Left renal cortex interstitium (tissue), 4 donors: ENCODE measurements at regions not wholly inside any gene's neighbourhood (a gene's known extent, or its start where the extent isn't known, plus 50 kb on each side); places are given as distances from the start of the nearest gene placed in this dataset.
"Not testable (repeated sequence)": the region's sequence is repeated elsewhere in the genome, so short reads cannot be mapped to it uniquely, and the experiment has no call there.

Source experiments
- DNase-seq, 4 donors: peaks; one replicate each; pipeline ENCODE4 v3.0.0-alpha.2; 2013; ENCODE audit warnings: low read depth in 4 of 4, low spot score in 2 of 4, missing footprints in 1 of 4

DNA sequence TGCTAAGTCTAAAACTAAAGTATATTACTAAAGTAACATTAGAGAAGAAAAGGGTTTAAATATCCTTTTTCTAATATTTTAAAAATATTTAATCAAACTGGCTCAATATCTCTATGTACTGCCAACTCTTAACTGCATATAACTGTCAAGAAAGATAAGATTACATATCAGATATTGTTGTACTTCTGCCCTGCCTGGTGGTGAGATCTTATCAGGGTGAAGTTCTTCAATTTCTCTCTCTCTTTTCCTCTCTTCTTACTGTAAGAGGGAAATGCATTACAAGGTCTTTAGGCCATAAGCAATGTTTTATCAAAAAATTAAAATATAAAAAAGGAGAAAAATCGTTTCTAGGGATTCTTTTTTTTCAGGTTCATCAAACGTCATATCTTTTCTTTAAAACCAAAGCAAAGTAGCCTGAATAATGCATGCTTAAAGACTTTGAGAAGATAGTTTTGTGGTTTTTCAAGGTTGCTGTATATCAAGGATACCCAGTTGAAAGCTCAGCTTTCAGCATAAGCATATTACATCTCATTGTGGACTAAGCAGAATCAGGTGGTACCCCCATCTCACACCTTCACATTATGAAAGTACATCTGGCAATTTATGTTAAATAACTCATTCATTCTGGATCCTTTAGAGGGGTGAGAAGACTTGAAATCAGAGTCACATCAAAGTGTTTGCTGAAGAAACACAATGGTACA, 1625.7 kb upstream of the SLC10A2 start:
- DNase-seq: no peak

DNA sequence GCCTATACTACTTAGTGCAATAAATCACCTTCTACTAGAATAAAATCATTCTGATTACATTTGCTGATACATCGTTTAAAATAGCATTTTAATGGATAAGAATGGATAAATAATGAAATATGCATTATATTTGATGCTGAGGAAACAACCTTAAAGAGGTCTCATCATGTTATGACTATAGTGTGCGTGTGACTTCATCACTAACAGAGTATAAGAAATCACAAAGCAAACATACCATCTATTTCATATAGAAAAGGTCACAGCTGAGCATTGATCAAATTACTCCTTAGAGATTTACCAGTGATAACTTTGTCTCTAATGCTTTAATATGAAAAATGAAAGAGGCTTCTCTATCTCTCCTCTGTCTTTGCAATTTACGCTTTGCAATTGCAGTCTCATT, 1620.3 kb upstream of the SLC10A2 start:
- no peak for DNase-seq

DNA sequence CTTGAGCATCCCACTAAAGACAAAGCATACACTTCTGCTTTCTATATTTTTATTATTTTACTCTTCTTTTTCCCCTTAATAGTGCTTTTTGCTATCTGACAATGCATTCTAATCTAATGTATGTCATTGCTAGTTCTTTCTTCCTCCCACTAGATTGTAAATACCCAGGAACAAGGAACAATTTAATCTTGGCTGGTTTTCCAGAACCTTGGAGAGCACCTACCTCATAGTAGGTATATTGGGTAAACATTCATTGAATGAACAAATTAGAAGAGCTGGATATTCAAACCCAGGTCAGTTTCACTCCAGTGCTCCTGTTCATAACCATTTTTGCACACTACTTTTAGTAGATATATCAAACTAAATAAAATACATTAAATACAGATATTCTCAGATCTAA, 1617.6 kb upstream of the SLC10A2 start:
- DNase-seq: peak in 1 of 4 donors; percentile 6

GRCh38 chr13:104678161-104678560, 1611.9 kb upstream of the SLC10A2 start:
- no peak for DNase-seq

GRCh38 chr13:104671901-104672300, 1605.7 kb upstream of the SLC10A2 start:
- no peak for DNase-seq

- DNase-seq: no peak
These were observed 1591.0 kb upstream of the SLC10A2 start for GRCh38 chr13:104657196-104657595.

DNA sequence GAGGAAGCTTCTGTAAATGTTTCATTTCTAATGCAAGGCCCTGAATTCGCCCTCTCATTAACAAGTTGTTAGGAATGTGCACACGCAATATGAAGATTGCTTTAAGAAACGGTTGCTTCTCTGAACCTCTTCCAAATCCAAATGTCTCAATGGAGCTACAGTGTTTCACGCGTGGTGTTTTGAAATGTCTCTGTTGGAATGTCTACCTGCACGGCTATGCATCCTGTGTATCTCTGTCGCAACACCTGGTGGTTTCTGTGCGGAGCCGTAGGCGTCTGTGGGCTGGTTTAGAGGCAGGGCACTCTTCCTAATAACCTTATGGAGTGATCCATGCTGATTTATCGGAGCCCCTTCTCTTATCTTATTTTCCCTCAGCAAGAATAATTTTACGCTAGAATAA, 1584.2 kb upstream of the SLC10A2 start:
- DNase-seq: no peak

DNA sequence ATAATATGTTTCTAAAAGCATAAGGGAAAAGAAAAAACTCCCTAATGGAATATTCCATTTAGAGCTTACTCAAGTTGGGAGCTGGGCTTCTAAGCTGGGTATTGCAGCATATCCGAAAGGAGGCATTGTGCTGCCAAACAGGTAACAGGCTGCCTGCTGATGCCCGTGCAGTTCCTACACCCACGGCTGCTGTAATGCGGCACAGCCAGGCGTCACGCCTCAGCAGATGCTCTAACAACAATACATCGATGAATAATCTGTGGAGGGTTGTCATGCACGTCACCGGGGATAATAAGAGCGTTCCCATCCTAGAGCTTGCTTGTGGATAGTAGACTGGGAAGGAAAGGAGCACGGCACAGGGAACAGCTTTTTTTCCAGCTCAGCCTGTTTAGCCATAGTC, 1582.1 kb upstream of the SLC10A2 start:
- no peak for DNase-seq

GRCh38 chr13:104645786-104646185, 1579.6 kb upstream of the SLC10A2 start:
- DNase-seq: no peak

GRCh38 chr13:104641309-104641708, 1575.1 kb upstream of the SLC10A2 start:
- no peak for DNase-seq

DNA sequence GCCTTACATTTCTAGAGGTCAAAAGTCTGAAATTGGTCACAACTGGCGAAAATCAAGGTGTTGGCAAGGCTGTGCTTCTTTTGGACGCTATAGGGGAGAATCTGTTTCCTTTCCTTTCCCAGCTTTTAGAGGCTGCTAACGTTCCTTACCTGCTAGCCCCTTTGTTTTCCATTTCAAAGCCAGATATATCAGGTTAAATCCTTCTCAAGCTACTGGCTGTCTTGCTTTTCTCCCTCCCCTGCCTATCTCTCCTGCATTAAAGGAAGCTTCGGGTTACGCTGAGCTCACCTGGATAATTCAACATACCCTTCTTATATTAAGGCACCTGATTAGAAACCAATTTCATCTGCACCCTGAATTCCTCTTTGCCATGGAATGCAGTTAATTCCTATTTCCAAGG, 1569.7 kb upstream of the SLC10A2 start:
- no peak for DNase-seq

GRCh38 chr13:104634016-104634415, 1567.8 kb upstream of the SLC10A2 start:
- DNase-seq: no peak

DNA sequence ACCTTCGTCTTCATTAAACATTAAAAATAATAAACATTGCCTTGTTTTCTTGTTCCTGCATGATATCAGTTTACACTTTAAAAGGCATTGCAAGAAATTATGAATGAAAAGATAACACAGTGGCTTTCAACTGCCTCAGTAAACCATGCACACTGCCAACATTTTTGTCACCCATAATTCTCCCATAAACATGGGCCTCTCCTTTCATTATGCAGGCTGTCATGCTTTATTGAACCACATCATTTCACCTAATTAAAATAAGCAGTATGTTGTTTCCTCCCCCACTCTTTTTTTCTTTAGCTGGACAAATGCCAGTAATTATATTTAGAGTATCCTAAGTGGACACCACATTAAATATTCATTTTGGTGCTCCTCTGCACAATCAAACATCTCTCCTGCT, 1566.5 kb upstream of the SLC10A2 start:
- DNase-seq: peak in 3 of 4 donors; percentile 5 to 40 (median 14)

- no peak for DNase-seq
These were observed 1559.0 kb upstream of the SLC10A2 start for GRCh38 chr13:104625201-104625600.

GRCh38 chr13:104616990-104617389, 1550.8 kb upstream of the SLC10A2 start:
- no peak for DNase-seq

DNA sequence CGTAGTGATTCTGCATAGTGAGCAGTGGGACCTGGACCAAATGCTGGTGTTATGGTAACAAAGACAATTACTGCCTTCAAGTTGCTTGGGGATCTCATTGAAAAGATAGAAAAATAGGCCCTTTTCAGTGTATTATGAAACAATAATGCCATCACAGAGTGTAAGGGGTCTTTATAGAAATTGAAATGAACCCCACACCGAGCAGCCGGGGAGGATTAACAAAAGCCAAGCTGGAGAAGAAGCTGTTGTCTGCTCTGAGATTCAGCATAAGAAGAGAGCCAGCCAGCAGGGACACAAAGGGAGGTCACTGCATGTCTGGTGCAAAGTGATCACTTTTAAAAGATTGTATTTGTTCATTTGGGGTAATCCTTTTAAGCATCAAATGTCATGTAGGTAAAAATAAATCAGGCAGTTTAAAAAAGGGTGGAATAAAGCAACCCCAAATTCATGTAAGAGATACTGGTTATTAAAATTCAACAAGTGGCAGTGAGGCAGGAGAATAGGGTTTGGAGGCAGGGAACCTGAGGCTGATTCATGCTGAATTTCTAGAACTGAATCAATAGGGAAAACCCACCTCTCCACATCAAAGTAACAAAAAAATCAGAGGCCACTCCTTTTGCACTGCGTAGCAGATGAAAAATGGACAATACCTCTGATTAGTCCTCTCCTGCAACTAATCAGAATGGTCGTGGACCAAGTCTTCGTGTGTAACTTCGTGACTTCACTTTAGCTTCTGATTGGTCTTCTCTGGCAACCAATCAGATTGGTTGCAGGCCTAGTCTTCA, 1548.3 kb upstream of the SLC10A2 start:
- no peak for DNase-seq

DNA sequence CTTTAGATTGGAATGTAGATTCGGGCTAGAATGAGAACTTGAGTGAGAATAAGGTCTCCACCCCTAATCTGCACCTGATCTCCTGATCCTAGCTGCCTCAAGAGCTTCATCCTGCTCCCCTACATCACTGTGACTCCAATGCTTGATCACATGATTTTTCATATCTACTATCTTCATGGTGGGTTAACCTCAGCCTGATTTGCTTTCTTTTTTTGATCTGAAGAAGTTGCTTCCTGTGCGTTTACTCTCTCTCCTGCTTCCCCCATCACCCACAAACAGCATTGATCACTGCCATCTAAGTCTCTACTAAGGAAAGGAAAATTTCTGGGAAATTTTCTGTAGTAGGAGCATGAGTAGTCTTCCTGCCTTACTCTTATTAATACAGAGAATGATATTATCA, 1542.1 kb upstream of the SLC10A2 start:
- DNase-seq: no peak

DNA sequence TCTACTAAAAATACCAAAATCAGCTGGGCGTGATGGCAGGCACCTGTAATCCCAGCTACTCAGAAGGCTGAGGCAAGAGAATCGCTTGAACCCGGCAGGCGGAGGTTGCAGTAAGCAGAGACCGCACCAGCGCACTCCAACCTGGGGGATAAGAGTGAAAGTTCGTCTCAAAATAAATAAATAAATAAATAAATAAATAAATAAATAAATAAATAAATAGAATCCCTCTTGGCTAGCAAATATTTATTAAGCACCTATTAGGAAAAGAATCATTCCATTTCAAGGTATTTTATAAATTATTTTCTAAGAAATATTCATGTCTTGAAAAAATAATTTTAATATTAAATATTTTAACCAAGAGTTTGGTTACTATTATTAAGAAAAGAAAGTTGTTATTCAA, 1539.2 kb upstream of the SLC10A2 start:
- DNase-seq: not testable (repeated sequence)

DNA sequence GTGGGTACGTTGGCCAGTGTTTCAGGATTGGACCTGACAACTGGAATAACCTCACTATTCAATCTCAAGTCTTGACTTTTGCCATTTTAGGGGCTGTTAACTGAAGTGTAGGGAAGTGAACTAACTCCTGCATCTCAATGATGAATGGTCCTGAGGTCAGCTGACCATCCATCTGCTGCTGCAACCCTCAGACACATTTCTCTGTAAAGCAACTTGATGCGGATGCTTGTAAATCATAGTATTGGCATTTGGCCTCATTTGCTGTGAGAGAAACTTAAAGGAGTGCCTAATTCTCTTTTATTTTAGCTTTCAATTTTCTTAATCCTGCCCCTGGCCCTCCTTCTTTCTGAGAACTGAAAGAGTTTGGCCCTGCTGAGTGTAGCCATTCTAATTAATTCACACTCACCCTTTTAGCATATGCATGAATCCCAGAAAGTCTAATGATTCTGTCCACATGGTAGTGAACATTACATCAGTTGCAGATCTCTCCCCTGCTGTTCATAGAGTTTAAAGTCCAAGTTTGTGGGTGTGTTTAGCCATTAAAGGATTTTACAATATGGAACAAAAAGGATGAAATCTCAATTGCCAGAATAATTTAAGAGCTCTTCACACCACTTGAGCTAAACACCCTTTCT, 1531.4 kb upstream of the SLC10A2 start:
- DNase-seq: no peak

DNA sequence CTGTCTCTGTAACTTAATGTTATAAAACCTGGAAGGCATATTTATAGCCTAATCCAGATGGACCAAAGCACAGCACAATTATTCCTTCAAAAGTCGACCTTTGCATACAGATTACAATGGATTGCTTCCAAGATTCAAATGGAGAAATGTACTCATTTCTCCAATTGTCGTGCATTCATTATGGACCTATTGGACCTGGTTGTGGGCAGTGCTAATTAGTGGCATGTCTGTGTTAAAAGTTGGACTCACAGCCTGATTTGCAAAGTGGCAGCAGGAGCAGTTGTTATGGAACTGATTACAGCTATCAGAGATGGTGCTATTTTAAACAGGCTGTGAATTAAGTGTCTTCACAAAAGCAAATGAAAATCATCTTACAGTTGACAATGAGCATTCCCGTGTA, 1529.3 kb upstream of the SLC10A2 start:
- no peak for DNase-seq

DNA sequence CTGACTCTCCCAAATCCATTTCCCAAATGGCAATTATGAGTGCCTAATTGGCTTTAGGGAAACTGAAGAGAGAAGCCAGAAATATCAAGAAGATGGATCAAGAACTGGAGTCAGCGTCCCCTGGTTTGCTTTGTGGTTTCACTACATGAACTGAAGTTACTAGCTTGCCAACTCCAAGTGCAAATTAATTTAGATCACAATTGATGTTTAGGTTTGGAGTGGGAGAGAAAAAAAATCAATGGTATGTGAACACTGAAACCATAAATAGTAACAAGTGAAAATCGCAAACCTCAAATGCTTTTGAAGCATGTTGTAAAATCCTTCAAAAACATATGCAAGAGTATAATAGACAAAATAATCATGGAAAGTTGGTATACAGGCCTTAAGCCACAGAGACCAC, 1528.6 kb upstream of the SLC10A2 start:
- no peak for DNase-seq

GRCh38 chr13:104593693-104594092, 1527.5 kb upstream of the SLC10A2 start:
- no peak for DNase-seq
